BLaER1 treated with 17β-estradiol and CSF1 and Interleukin-3, amounts not matched to agents 10 nM and 100 nM (cell line): ENCODE measurements at regions not wholly inside any gene's neighbourhood (a gene's known extent, or its start where the extent isn't known, plus 50 kb on each side); places are given as distances from the start of the nearest gene placed in this dataset.

ENCODE experiments used
- H3K27ac ChIP-seq, 11 experiments: shearing (Covaris generic); formaldehyde crosslinking; 2 replicates each; pipeline ENCODE4 v1.8.1; 2022
- H3K27me3 ChIP-seq, 11 experiments: shearing (Covaris generic); formaldehyde crosslinking; 2 replicates each; pipeline ENCODE4 v1.8.1; 2022
- H3K36me3 ChIP-seq, 11 experiments: shearing (Covaris generic); formaldehyde crosslinking; 2 replicates each; pipeline ENCODE4 v1.8.1; 2022
- H3K4me1 ChIP-seq, 10 experiments: shearing (Covaris generic); formaldehyde crosslinking; 2 replicates each; pipeline ENCODE4 v1.8.1; 2022
- H3K4me2 ChIP-seq, 11 experiments: shearing (Covaris generic); formaldehyde crosslinking; 2 replicates each; pipeline ENCODE4 v1.8.1; 2022
- H3K4me3 ChIP-seq, 10 experiments: shearing (Covaris generic); formaldehyde crosslinking; 2 replicates each; pipeline ENCODE4 v1.8.1; 2022
- H3K9ac ChIP-seq, 11 experiments: shearing (Covaris generic); formaldehyde crosslinking; 2 replicates each; pipeline ENCODE4 v1.8.1; 2022
- H3K9me3 ChIP-seq, 11 experiments: shearing (Covaris generic); formaldehyde crosslinking; replicated peaks in 1 of 11; 2 replicates each; pipeline ENCODE4 v1.8.1; 2022
- H4K20me1 ChIP-seq, 11 experiments: shearing (Covaris generic); formaldehyde crosslinking; 2 replicates each; pipeline ENCODE4 v1.8.1; 2022
- Cebpa-rat ChIP-seq, 11 experiments: shearing (Covaris generic); IDR thresholded peaks; 2 replicates each; pipeline ENCODE4 v1.8.1; 2022

- Histone ChIP-seq H4K20me1 (no peaks in the 10 kb centered on the region; a peak in 1 of 22 replicates), H3K4me3 (no peak overlapping the region), H3K27ac (no peak overlapping the region), H3K4me1 (peaks cover 0 to 53% (median 17%) of the 10 kb centered on the region in 10 experiments; a peak in 11 of 20 replicates), H3K27me3 (no peaks in the 10 kb centered on the region), H3K36me3 (no peaks in the 10 kb centered on the region), H3K4me2 (no peak overlapping the region), H3K9ac (no peak overlapping the region), H3K9me3 (no peaks in the 10 kb centered on the region)
- no peak for TF ChIP-seq Cebpa-rat (IDR thresholded peaks at IDR 0.05)
Measured at GRCh38 chr18:79610461-79611039, 69.1 kb upstream of the CTDP1 start.

GRCh38 chr18:79611040-79611681, 68.4 kb upstream of the CTDP1 start:
- Histone ChIP-seq H3K27ac (no peak overlapping the region), H3K4me2 (peak overlapping the region in 1 of 11 experiments; percentile 25; a peak in 2 of 22 replicates), H3K4me3 (no peak overlapping the region), H3K4me1 (peaks cover 0 to 53% (median 17%) of the 10 kb centered on the region in 10 experiments; a peak in 11 of 20 replicates), H4K20me1 (no peaks in the 10 kb centered on the region; a peak in 1 of 22 replicates), H3K9me3 (no peaks in the 10 kb centered on the region), H3K9ac (no peak overlapping the region), H3K27me3 (no peaks in the 10 kb centered on the region), H3K36me3 (no peaks in the 10 kb centered on the region)
- TF ChIP-seq Cebpa-rat (IDR thresholded peaks at IDR 0.05) = no peak

- H3K4me3 ChIP-seq = no peak overlapping the region
- no peak overlapping the region for H3K9ac ChIP-seq
- H3K27ac ChIP-seq = no peak overlapping the region
- H3K36me3 ChIP-seq = no peaks in the 10 kb centered on the region
- H3K4me2 ChIP-seq = peak overlapping the region in 1 of 11 experiments; percentile 56; a peak in 1 of 22 replicates
- no peak for TF ChIP-seq Cebpa-rat (IDR thresholded peaks at IDR 0.05)
- H3K9me3 ChIP-seq = peaks cover 0 to under 1% (median 0%) of the 10 kb centered on the region in 11 experiments; a peak in 6 of 22 replicates
- no peaks in the 10 kb centered on the region for H4K20me1 ChIP-seq
- H3K4me1 ChIP-seq = peaks cover 0 to 43% (median 14%) of the 10 kb centered on the region in 10 experiments; a peak in 11 of 20 replicates
- H3K27me3 ChIP-seq = no peaks in the 10 kb centered on the region
Measured at GRCh38 chr18:79612291-79613108, 67.1 kb upstream of the CTDP1 start.

GRCh38 chr18:79613186-79613931, 66.2 kb upstream of the CTDP1 start:
- Histone ChIP-seq H3K4me1 (peaks cover 0 to 35% (median 10%) of the 10 kb centered on the region in 10 experiments; a peak in 10 of 20 replicates), H3K27me3 (no peaks in the 10 kb centered on the region), H3K4me3 (no peak overlapping the region), H3K27ac (no peak overlapping the region), H3K4me2 (peak overlapping the region in 6 of 11 experiments; percentile 3 to 56 (median 40); a peak in 10 of 22 replicates), H3K9ac (no peak overlapping the region), H3K9me3 (peaks cover 0 to 9% (median 8%) of the 10 kb centered on the region in 11 experiments; a peak in 14 of 22 replicates), H4K20me1 (no peaks in the 10 kb centered on the region), H3K36me3 (no peaks in the 10 kb centered on the region)
- no peak for TF ChIP-seq Cebpa-rat (IDR thresholded peaks at IDR 0.05)

GRCh38 chr18:79614211-79614955, 65.2 kb upstream of the CTDP1 start:
- Histone ChIP-seq H3K4me3 (no peak overlapping the region), H3K9me3 (peaks cover 0 to 9% (median 8%) of the 10 kb centered on the region in 11 experiments; a peak in 14 of 22 replicates), H3K4me1 (peaks cover 0 to 26% (median 8%) of the 10 kb centered on the region in 10 experiments; a peak in 10 of 20 replicates), H3K27ac (no peak overlapping the region), H3K4me2 (peak overlapping the region in 2 of 11 experiments; percentile 42; a peak in 2 of 22 replicates), H4K20me1 (no peaks in the 10 kb centered on the region), H3K27me3 (no peaks in the 10 kb centered on the region), H3K36me3 (no peaks in the 10 kb centered on the region), H3K9ac (no peak overlapping the region)
- TF ChIP-seq Cebpa-rat (IDR thresholded peaks at IDR 0.05) = no peak

GRCh38 chr18:79615091-79615490, 64.5 kb upstream of the CTDP1 start:
- H3K4me3 ChIP-seq = no peak overlapping the region
- H3K36me3 ChIP-seq = 0 out of 22 replicates have a peak, but pooled peaks cover 0 to 2% (median 0%) of the 10 kb centered on the region in 11 experiments
- no peak for TF ChIP-seq Cebpa-rat (IDR thresholded peaks at IDR 0.05)
- H3K4me2 ChIP-seq = no peak overlapping the region
- H3K9ac ChIP-seq = no peak overlapping the region
- peaks cover 5 to 15% (median 13%) of the 10 kb centered on the region in 11 experiments; a peak in 20 of 22 replicates for H3K9me3 ChIP-seq
- no peaks in the 10 kb centered on the region for H3K27me3 ChIP-seq
- peaks cover 0 to 26% (median 8%) of the 10 kb centered on the region in 10 experiments; a peak in 10 of 20 replicates for H3K4me1 ChIP-seq
- H3K27ac ChIP-seq = no peak overlapping the region
- H4K20me1 ChIP-seq = no peaks in the 10 kb centered on the region

GRCh38 chr18:79615586-79615985, 64.0 kb upstream of the CTDP1 start:
- H3K27ac ChIP-seq = no peak overlapping the region
- no peak overlapping the region for H3K9ac ChIP-seq
- no peaks in the 10 kb centered on the region for H3K27me3 ChIP-seq
- H3K4me2 ChIP-seq = no peak overlapping the region
- no peak for TF ChIP-seq Cebpa-rat (IDR thresholded peaks at IDR 0.05)
- no peak overlapping the region for H3K4me3 ChIP-seq
- H3K9me3 ChIP-seq = peaks cover 8 to 20% (median 16%) of the 10 kb centered on the region in 11 experiments; a peak in 20 of 22 replicates
- H3K4me1 ChIP-seq = peaks cover 0 to 26% (median 8%) of the 10 kb centered on the region in 10 experiments; a peak in 10 of 20 replicates
- no peaks in the 10 kb centered on the region for H4K20me1 ChIP-seq
- 0 out of 22 replicates have a peak, but pooled peaks cover 0 to 2% (median 0%) of the 10 kb centered on the region in 11 experiments for H3K36me3 ChIP-seq
